Chondrocyte (in vitro differentiated cells): ENCODE measurements at regions not wholly inside any gene's neighbourhood (a gene's known extent, or its start where the extent isn't known, plus 50 kb on each side); places are given as distances from the start of the nearest gene placed in this dataset.

Experiments
- DNase-seq: peaks from one replicate; pipeline ENCODE4 v3.0.0; 2021; ENCODE audit warnings: mixed read lengths, low spot score
- H3K27ac Mint-ChIP-seq: one replicate; pipeline ENCODE4 v1.8.0; 2021; ENCODE audit warnings: mild to moderate bottlenecking, moderate library complexity, mixed read lengths; ENCODE audit not compliant: unreplicated experiment
- H3K27me3 Mint-ChIP-seq: 2 replicates; pipeline ENCODE4 v1.8.0; 2021; ENCODE audit warnings: low read depth, mixed read lengths
- H3K36me3 Mint-ChIP-seq: 2 replicates; pipeline ENCODE4 v1.8.0; 2021; ENCODE audit warnings: low read depth, mixed read lengths
- H3K4me1 Mint-ChIP-seq: 2 replicates; pipeline ENCODE4 v1.8.0; 2021; ENCODE audit warnings: low read depth, mild to moderate bottlenecking, mixed read lengths
- H3K4me3 Mint-ChIP-seq: one replicate; pipeline ENCODE4 v1.8.0; 2021; ENCODE audit warnings: mild to moderate bottlenecking, moderate library complexity, mixed read lengths; ENCODE audit not compliant: unreplicated experiment
- H3K9me3 Mint-ChIP-seq: 2 replicates; pipeline ENCODE4 v1.8.0; 2021; ENCODE audit warnings: low read depth, mixed read lengths
- CTCF ChIP-seq: fragments of 200-600 bp; sonication (generic); IDR thresholded peaks from 2 replicates; pipeline ENCODE4 v1.5.0; 2021; ENCODE audit warnings: antibody characterized with exemption, mild to moderate bottlenecking, moderate library complexity

GRCh38 chr5:121711416-121711815 is 140.3 kb upstream of the FTMT start:
- Mint-ChIP-seq H3K4me3 (no peak overlapping the region), H3K9me3 (peaks cover 8% of the 10 kb centered on the region)
- no peak for TF ChIP-seq CTCF

GRCh38 chr5:121719255-121719654 is 132.4 kb upstream of the FTMT start:
- TF ChIP-seq CTCF: no peak
- Mint-ChIP-seq H3K36me3 (peaks cover 2% of the 10 kb centered on the region), H3K9me3 (peaks cover 14% of the 10 kb centered on the region), H3K4me3 (no peak overlapping the region), H3K27me3 (no peaks in the 10 kb centered on the region), H3K27ac (no peak overlapping the region), H3K4me1 (no peaks in the 10 kb centered on the region)
- no peak for DNase-seq

More at GRCh38 chr5:121711416-121711815, 140.3 kb upstream of the FTMT start:
- Mint-ChIP-seq H3K27me3 (peaks cover 7% of the 10 kb centered on the region), H3K36me3 (no peaks in the 10 kb centered on the region), H3K4me1 (no peaks in the 10 kb centered on the region), H3K27ac (no peak overlapping the region)
- no peak for DNase-seq

GRCh38 chr5:121725450-121725849 is 126.2 kb upstream of the FTMT start:
- H3K4me3 Mint-ChIP-seq: no peak overlapping the region
- peaks cover 2% of the 10 kb centered on the region for H3K36me3 Mint-ChIP-seq
- no peak for DNase-seq
- no peak for TF ChIP-seq CTCF
- H3K4me1 Mint-ChIP-seq: no peaks in the 10 kb centered on the region
- H3K27me3 Mint-ChIP-seq: peaks cover 6% of the 10 kb centered on the region
- peaks cover 5% of the 10 kb centered on the region for H3K9me3 Mint-ChIP-seq
- H3K27ac Mint-ChIP-seq: no peak overlapping the region

- Mint-ChIP-seq H3K9me3 (peaks cover under 1% of the 10 kb centered on the region), H3K36me3 (no peaks in the 10 kb centered on the region), H3K4me3 (no peak overlapping the region), H3K27ac (no peak overlapping the region), H3K27me3 (peaks cover 6% of the 10 kb centered on the region), H3K4me1 (no peaks in the 10 kb centered on the region)
- no peak for TF ChIP-seq CTCF
- no peak for DNase-seq
These were observed 124.7 kb upstream of the FTMT start for GRCh38 chr5:121726991-121727390.

- no peaks in the 10 kb centered on the region for H3K36me3 Mint-ChIP-seq
- no peaks in the 10 kb centered on the region for H3K9me3 Mint-ChIP-seq
- H3K4me1 Mint-ChIP-seq: no peaks in the 10 kb centered on the region
- no peak for DNase-seq
- H3K4me3 Mint-ChIP-seq: no peak overlapping the region
- peaks cover 6% of the 10 kb centered on the region for H3K27me3 Mint-ChIP-seq
- no peak overlapping the region for H3K27ac Mint-ChIP-seq
- TF ChIP-seq CTCF: no peak
These were observed 120.3 kb upstream of the FTMT start for GRCh38 chr5:121731377-121731776.
